Kidney capillary endothelial cell (primary cell): ENCODE measurements at regions not wholly inside any gene's neighbourhood (a gene's known extent, or its start where the extent isn't known, plus 50 kb on each side); places are given as distances from the start of the nearest gene placed in this dataset.
"Not testable (repeated sequence)": the region's sequence is repeated elsewhere in the genome, so short reads cannot be mapped to it uniquely, and the experiment has no call there.

Experiments used
- DNase-seq: peaks from one replicate; pipeline ENCODE4 v3.0.0-alpha.2; 2018; ENCODE audit warnings: low spot score

DNA sequence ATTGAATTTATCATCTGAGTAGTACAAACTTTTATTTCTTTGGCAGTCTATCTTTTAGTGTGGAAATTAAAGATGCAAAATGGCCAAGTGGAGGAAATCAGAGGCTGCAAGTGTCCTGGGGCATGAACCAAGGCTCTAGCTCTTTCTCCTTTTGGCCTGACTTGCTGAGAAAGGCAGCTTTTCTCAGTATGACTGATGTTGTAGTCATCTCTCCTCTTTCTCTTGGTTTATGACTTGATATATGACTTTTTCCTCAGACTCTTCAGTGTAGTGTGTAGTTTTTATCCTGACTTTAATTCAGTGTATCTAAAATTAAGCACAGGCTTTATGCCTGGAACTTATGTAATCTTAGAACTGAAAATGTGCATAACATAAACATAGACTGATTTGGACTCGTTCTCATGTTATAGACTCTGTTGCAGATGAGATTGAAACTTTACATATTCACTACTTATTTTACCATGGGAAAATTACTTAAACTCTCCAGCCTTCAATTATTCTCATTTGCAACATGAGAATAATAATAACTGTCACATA is 65.7 kb downstream of the SLITRK5 start:
- no peak for DNase-seq

DNA sequence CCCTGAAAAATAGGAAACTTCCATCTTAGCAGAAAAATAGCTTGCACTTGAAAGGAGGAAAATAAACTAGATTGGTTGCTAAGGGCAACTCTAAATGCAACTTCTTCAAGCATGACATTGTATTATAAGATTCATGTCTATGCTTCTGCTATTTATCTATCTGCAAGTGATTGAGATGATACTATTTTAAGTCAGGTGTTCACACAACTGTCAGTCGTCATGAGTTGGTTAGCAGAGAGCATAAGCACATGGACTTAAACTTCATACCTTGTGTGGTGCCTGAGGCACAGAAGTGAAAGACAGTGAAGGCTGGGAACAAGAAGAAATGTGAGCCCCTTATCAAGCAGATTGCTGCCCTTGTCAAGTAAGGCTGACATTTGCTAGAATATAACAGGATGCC is 82.9 kb downstream of the SLITRK5 start:
- DNase-seq = no peak

DNA sequence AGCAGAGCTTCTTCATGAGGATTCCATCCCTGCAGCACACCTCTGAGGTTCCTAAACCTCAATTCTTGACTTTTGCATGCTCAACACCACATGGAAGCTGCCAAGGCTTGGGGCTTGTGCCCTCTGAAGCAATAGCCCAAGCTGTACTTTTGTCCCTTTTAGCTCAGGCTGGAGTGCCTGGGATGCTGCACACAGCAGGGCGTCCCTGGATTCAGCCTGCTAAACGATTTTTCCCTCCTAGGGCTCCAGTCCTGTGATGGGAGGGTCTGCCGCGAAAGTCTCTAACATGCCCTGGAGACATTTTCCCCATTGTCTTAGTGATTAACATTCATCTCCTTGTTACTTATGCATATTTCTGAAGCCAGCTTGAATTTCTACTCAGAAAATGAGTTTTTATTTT is 98.3 kb downstream of the SLITRK5 start:
- no peak for DNase-seq

DNA sequence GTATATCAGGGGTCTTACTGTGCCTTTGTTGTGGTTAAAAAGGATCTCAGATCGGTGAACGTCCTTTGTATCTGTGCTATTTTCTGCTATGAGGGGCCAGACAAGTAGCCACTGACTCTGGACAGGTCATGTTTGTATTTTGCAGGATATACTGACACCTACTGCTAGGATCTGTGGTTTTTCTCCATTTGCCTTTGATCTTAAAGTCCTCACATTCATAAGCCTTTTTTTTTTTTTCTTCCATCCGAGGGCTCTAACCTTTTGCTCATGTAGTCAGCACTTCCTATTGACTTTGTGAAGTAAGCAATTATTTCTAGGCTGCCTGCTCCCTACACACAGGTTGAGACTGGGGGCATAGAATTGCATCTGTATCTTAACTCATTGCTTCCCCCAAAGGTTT is 106.2 kb downstream of the SLITRK5 start:
- DNase-seq = no peak

DNA sequence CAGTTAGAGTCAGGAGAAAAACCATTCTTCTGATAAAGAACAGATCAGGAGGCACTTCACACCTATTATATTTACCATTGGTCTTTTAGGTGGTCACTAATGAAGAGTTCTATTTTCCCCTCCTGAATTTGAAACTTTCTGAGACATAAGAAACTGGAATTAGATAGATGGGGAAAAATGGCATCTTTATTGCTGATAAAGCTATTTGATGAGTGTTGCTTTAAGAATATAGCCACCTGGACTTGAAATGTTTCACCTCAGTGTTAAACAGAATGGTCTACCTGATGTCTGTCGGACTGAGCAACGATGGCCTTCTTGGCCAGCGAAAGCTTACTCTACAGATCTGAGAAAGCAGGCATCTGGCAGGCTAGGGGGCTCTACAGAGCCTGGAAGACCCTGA is 107.0 kb downstream of the SLITRK5 start:
- DNase-seq = no peak

DNA sequence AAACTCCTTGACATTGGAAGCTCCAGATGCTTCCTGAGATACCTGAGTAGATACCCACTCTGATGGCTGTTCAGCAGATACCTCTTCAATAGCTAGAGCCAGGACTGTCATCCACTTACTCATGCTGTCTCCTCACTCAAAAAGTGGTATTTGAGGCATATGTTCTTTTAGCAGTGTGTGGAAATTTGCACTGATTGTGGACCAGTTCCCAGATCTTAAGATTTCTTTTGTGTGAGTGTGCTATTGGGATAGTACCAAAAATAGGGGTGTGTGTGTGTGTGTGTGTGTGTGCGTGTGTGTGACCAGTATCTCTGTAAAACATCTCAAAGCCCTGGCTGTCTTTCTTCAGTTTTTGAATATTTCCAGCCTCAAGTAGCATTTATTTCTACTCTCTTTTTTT is 108.3 kb downstream of the SLITRK5 start:
- DNase-seq = no peak

DNA sequence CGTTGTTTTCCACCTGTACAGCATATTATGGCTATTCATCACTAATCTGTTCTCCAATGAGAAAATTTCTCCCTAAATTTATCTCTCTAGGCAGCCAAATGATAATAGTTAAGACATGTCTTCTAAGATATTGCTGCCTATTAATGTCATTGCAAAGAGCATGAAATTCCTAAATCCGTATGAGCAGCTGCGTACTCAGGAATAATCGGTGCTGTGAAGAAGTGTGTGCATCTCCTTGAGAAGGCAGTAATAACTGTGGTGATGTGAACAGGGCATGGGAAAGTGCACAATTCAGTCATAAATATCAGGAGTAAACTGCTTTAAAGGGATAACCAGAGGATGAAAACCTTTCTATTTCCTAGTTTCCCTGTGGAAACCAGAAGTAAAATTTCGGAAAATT is 112.2 kb downstream of the SLITRK5 start:
- DNase-seq = no peak

DNA sequence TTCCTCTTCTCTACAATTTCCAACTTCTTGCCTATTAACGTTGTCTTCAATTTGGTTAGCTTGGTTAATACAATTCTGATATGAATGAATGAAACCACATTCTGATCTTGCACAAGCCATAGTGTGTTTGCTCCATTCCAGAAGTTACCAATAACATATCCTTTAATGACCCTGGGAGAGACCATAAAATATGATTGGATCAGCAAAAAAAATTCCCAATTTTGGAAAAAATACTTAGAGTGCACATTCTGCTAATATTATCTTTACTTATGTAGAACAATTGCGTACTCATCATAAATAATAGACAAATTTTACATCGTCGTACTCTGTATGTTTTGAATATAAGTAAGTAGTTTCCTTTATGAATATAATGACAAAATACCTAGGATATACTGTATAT is 117.2 kb downstream of the SLITRK5 start:
- no peak for DNase-seq

DNA sequence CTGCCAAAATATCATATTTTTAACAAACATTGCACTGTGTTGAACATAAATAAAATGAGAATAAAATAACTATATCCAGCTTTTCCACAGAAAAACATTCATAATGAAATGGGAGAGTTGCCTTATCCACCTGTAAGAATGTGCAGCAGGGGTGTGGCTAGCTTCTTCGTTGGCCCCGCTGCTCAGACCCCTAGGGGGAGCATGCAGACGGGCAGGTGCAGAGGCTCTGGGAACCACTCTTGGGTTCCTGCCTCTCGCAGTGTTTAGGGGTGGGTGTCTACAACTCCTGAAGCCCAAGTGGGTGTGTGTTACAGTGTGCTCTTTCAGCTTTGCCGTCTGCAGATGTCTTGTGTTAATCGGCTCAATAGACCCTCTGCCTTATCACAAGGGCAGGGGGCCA is 121.7 kb downstream of the SLITRK5 start:
- no peak for DNase-seq

DNA sequence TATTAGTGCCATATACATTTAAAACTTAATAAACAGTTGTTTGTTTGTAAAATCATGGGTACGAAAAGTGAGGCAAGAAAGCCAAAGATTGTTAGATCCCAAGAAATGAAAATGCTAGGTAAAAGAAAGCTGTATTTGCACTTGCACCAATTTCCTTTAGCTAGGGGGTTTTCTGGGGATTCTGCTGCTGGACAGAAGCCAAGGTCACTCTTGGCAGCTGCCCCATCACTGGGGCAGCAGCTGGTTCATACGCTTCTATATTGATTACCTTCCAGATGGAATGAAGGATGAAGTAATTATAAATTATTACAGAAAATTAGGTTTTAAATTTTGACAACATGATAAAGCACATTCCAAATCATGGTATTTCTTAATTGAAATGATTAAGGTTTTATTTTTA is 127.4 kb downstream of the SLITRK5 start:
- DNase-seq = no peak

DNA sequence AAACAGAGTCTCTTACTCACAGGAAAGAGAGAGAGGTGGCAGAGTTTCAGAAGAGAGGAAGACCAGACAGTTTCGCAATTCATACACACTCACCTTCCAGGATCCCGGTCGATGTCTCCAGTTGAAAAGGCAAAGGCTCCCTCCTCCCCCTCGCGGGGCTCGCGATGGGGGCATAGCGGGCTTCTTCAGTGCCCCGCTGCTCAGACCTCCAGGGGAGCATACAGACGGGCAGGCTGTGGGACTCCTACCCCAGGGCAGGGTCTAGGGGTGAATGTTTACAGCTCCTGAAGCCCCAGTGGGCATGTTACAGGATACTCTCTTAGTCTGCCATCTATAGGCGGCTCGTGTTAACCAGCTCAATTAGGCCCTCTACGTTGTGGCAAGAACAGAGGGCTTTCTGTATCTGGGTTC is 139.2 kb downstream of the SLITRK5 start:
- DNase-seq = no peak

DNA sequence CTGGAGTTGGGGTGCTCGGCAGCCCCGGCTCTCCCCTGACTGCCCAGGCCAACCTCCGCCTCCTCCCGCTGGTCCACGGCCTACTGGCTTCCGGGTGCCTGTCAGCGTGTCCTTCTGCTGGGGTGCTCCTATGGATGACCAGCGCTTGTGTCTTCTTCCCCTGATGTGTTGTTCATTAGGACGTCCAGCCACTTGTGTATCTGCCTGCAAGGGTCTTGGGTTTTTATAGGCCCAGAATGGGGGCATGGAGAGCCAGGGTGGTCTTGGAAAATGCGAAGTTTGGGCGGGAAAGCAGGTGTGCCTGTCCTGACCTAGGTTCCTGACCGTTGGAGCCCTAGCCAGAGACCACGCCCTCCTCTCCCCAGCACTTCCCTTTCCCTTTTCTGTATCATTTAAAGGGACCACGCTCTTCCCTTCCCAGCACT is 139.8 kb downstream of the SLITRK5 start:
- no peak for DNase-seq

DNA sequence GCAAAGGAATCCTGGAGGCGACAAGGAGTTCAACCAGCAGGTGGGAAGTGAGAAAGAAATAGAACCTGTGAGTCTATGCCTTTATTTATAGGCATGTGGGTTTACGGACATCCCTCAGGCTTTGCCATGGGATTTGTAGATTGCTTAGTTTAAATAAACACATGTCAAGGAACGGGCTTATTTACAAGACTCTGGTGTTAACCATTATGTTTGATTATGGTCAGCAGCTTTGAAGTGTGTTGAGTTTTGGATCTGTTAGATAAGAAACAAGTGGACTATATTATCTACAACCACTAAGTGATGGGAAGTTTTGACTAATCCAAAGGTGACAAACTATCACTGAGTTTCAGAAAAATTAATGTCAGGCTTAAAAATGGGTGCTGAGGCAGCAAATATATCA is 143.2 kb downstream of the SLITRK5 start:
- DNase-seq = no peak

DNA sequence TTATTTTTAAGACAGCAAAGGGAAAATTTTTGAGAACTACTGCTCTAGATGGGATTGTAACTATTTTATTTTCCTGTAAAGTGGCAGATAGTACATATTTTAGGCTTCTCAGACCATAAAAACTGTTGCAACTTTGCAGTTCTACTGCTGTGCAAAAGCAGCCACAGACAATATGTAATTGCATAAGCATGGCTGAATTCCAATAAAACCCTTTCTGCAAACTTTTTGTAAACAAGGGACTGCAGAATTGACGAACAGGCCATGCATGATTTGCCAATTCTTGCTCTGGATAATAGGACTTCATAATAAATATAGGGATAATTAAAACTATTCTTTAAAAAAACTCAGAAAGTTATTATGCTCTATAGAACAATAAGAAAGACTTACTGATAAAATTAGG is 149.1 kb downstream of the SLITRK5 start:
- no peak for DNase-seq

DNA sequence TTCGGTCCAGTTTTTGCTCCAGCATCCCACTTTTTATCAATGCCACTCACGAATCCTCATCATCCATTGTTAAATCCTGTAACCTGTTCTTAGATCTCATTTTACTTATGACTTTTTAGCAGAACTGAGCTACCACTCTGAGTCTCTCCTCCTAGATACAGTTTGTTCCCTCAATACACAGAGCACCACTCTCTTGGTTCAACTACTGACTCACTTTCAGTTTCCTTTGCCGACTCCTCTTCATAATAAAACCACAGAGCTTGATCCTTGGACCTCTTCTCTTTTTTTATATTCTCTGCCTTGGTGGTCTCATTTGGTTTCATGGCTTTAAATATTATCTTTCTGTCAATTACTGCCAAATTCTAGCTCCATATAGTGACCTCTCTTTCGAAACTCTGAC is 150.3 kb downstream of the SLITRK5 start:
- DNase-seq = no peak

DNA sequence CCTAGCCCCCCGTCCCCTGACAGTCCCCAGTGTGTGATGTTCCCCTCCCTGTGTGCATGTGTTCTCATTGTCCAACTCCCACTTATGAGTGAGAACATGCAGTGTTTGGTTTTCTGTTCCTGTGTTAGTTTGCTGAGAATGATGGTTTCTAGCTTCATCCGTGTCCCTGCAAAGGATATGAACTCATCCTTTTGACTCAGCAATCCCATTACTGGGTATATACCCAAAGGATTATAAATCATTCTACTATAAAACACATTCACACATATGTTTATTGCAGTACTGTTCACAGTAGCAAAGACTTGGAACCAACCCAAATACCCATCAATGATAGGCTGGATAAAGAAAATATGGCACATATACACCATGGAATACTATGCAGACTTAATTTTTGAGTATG is 155.1 kb downstream of the SLITRK5 start:
- DNase-seq = not testable (repeated sequence)

DNA sequence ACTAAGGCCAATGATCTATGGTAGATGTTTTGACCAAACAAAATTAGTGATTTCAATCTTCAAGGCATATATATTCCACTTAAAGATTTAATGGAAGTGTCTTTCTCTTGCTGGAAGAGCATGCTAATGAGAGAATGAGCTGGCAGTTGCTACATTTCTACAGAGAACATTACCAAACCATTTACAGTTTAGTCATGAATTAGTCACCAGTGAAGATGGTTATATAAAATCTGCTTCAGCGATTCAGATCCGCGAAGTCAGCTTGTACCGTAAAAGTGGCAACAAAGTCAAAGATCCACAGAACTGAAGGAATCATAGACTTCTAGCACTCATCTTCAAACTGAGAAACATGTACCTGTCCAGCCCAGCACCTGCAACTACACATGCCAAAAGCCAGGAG is 156.3 kb downstream of the SLITRK5 start:
- no peak for DNase-seq

DNA sequence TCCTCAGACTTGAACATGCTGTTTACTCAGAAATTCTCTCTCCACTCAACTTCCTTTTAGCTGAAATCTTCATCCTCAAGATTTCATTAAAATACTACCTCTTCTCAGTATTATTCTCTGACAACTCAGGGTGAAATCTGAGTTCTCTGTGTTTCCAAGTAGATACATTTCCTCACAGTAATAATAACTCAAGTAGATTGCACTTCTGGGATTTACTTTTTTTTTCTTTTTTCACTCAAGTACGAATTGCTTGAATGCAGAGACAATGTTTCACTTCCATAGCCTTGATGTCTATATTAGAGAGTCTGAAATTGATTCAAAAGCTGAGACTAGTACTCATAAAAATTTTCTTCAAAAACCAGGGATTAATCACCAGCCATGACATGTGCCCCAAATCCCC is 166.4 kb downstream of the SLITRK5 start:
- no peak for DNase-seq

DNA sequence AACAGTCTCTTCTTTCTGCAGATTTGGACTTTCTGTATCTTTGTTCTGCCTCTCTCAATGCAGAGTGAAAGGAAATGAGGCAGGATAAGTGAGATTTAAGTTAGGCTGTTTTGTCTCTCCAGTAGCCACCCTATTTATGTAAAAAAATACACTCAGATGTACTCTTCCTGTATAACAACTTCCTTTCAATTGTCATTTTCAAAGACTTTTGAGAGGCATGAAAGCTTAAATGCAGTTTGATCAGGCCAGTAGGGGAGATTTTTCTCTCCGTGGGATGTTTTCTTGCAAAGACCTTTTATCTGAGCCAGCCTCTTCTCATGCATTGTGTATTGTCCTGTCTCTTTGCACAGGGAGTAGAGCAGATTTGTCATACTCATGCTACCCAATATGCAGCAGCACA is 166.8 kb downstream of the SLITRK5 start:
- no peak for DNase-seq

DNA sequence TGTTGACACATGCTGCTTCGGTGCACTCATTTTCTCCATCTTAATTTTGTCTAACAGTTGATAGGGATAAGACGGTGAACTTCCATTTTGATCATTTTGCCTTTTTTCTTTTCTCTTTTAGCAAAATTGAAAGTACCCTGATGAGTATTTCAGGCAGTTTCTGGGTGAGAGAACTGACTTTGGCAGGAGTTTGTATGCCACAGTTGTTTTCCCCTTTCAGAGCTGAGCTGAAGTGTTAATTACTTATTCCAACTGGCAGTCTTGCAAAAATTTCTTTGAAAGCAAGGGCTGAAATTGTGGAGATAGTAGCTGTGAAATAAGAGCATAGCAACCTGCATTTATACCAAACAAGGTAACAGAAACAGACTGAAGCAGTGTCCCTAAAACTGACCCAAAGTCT is 180.2 kb downstream of the SLITRK5 start:
- no peak for DNase-seq

DNA sequence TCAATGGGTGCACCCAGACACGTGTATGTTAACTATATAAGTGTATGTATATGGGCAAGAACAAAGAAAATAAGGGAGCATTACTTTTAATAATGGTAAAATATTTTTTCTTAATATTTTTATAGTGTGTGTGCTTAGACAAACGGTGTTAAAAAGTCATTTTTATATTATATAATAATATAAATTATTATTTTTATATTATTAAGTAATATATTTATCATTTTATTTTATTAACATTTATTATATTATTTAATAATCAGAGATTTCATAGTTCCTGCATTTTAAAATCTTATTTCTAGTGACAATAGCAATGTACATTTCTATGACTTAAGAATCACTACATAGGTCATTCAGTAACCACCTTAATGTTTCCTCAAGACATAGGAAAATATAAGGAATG is 184.4 kb downstream of the SLITRK5 start:
- DNase-seq = no peak

DNA sequence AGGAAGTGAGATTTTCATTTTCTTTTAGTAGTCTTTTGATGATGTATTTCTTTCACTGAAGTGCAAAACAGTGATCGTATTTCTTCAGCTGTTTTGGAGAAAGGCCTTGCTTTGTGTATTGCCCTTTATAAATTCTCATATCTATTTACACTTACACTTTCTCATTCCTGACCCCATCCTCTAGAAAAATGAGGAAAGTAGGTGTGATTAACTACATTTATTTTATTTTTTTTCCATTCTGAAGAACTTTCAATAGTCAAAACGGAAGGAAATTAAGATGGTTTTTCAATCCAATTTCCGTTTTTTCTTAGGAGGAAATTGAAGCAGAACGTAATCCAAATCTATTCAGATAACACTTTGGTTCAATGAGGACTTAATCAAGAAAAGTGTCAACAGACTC is 188.1 kb downstream of the SLITRK5 start:
- no peak for DNase-seq

DNA sequence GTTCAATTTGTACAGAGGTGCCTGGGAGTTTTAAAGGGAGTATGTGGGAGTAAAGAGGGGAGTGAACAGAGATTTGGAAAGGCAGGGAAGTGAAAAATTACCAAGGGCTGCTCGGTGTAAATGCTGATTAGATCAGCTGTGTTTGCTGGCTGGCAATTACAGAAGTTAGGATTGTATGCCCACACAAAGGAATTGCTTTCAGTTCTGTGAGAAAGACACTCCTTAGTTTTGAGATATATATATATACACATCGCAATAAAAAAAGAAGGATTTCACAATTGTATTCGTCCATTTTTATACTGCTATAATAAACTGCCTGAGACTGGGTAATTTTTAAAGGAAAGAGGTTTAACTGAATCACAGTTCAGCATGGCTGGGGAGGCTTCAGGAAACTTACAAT is 196.3 kb downstream of the SLITRK5 start:
- DNase-seq = no peak

DNA sequence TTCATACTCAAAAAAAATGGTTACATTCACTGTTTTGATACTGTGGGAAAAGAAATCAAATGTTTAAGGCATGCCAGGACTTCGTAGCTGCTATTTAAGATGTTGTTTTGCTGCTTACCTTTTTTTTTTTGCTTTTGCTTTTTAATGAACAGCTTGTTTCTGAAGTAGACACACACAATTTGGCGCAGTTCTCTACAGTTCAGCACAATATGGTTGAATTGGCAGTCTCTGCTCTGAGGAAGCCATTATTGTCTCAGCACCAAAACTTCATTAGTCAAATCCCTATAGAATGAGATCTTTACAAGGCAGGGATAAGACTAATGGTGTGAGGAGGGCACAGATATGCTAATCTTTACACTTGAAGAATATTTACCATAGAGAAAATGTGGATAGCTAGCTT is 197.6 kb downstream of the SLITRK5 start:
- no peak for DNase-seq

DNA sequence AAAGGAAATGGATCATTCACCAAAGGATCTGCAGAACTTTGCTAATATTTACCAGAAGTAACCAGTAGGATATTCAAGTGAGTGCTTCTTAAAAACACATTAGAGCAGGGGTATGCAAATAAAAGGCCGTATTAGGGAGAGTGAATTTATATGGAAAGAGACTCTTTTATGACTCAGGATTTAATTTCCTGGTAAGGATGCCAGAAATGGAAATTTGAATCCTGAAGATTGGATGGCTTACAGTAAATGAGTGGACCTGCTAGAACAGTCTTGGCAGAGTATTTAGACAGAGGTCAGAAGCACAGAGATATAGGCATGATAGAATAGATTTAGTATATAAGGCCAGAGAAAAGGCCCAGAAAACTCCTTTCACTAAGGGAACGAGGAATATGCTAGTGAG is 201.6 kb downstream of the SLITRK5 start:
- DNase-seq = no peak
